Testis (tissue), 2 donors: ENCODE measurements at regions not wholly inside any gene's neighbourhood (a gene's known extent, or its start where the extent isn't known, plus 50 kb on each side); places are given as distances from the start of the nearest gene placed in this dataset.

Experiments used
- DNase-seq: peaks from one replicate; pipeline ENCODE4 v3.0.0-alpha.2; 2019
- H3K27ac ChIP-seq, 2 donors: fragments of 200-600 bp; sonication (generic); one replicate each; pipeline ENCODE4 v1.5.1; 2019
- H3K27me3 ChIP-seq: fragments of 200-600 bp; sonication (generic); one replicate; pipeline ENCODE4 v1.5.1; 2019
- H3K36me3 ChIP-seq: fragments of 200-600 bp; sonication (generic); one replicate; pipeline ENCODE4 v1.5.1; 2017; ENCODE audit warnings: low read depth; ENCODE audit errors: missing control alignments
- H3K4me1 ChIP-seq: fragments of 200-600 bp; sonication (generic); one replicate; pipeline ENCODE4 v1.5.1; 2019
- H3K4me3 ChIP-seq, 2 donors: fragments of 200-600 bp; sonication (generic); one replicate each; pipeline ENCODE4 v1.5.1; 2017 to 2019
- H3K9me3 ChIP-seq: fragments of 200-600 bp; sonication (generic); one replicate; pipeline ENCODE4 v1.5.1; 2017
- CTCF ChIP-seq, 3 experiments: fragments of 450-650 bp in 2 of 3; fragments of 200-600 bp in 1 of 3; sonication (generic) in 1 of 3; IDR thresholded peaks; one replicate each; pipeline ENCODE4 v1.5.1; 2016 to 2019; ENCODE audit warnings: antibody characterized with exemption in 3 of 3, mild to moderate bottlenecking in 2 of 3, moderate library complexity in 1 of 3
- POLR2A ChIP-seq: fragments of 450-650 bp; IDR thresholded peaks from one replicate; pipeline ENCODE4 v1.6.1; 2017; ENCODE audit warnings: antibody characterized with exemption, mild to moderate bottlenecking, moderate library complexity
- WGBS, 2 donors: methylation state at CpG; one replicate each; pipeline ENCODE4 v1.1.5; 2018; 5-methylcytosine and 5-hydroxymethylcytosine counted together
- intact Hi-C: fragments of 100-400 bp; cut with DNase I; formaldehyde crosslinking; loops from one replicate; pipeline ENCODE4 v1.15.1; 2023; ENCODE audit warnings: low total_unique reads

GRCh38 chr5:57600321-57600720 lies 117.7 kb upstream of the ACTBL2 start:
- Histone ChIP-seq H3K9me3 (no peaks in the 10 kb centered on the region), H3K4me1 (no peaks in the 10 kb centered on the region), H3K27me3 (no peaks in the 10 kb centered on the region), H3K4me3 (no peak overlapping the region), H3K36me3 (no peaks in the 10 kb centered on the region), H3K27ac (no peak overlapping the region)
- intact Hi-C loops: no loop called here
- WGBS, 2 donors: 31 to 64% methylated on average over 1 of the region's 1 CpG
- TF ChIP-seq CTCF (IDR thresholded peaks at IDR 0.05): no peak
- TF ChIP-seq POLR2A: no peak
- no peak for DNase-seq

- WGBS, 2 donors: 61 to 64% methylated on average over 3 of the region's 3 CpGs
- Histone ChIP-seq H3K9me3 (no peaks in the 10 kb centered on the region), H3K4me3 (no peak overlapping the region), H3K27me3 (no peaks in the 10 kb centered on the region), H3K36me3 (no peaks in the 10 kb centered on the region), H3K27ac (no peak overlapping the region), H3K4me1 (no peaks in the 10 kb centered on the region)
- no peak for DNase-seq
- no peak for TF ChIP-seq CTCF (IDR thresholded peaks at IDR 0.05)
- TF ChIP-seq POLR2A: no peak
- intact Hi-C loops: no loop called here
Observed at GRCh38 chr5:57598756-57599155, 116.1 kb upstream of the ACTBL2 start.

GRCh38 chr5:57598097-57598496 lies 115.5 kb upstream of the ACTBL2 start:
- intact Hi-C loops: no loop called here
- no peak for DNase-seq
- H3K27me3 ChIP-seq: no peaks in the 10 kb centered on the region
- H3K9me3 ChIP-seq: no peaks in the 10 kb centered on the region
- H3K4me1 ChIP-seq: no peaks in the 10 kb centered on the region
- no peaks in the 10 kb centered on the region for H3K36me3 ChIP-seq
- H3K4me3 ChIP-seq: no peak overlapping the region
- 76 to 91% methylated on average over 10 of the region's 10 CpGs for WGBS, 2 donors
- no peak overlapping the region for H3K27ac ChIP-seq
- TF ChIP-seq CTCF (IDR thresholded peaks at IDR 0.05) (no peak), POLR2A (no peak)

GRCh38 chr5:57595523-57595991 lies 112.9 kb upstream of the ACTBL2 start:
- intact Hi-C loops: no loop called here
- WGBS, 2 donors: 65 to 78% methylated on average over 1 of the region's 1 CpG
- no peak for DNase-seq
- H3K36me3 ChIP-seq: no peaks in the 10 kb centered on the region
- H3K4me1 ChIP-seq: no peaks in the 10 kb centered on the region
- no peaks in the 10 kb centered on the region for H3K9me3 ChIP-seq
- H3K27me3 ChIP-seq: no peaks in the 10 kb centered on the region
- no peak overlapping the region for H3K27ac ChIP-seq
- H3K4me3 ChIP-seq: no peak overlapping the region
- TF ChIP-seq POLR2A (no peak), CTCF (IDR thresholded peaks at IDR 0.05) (no peak)

GRCh38 chr5:57594436-57594835 lies 111.8 kb upstream of the ACTBL2 start:
- intact Hi-C loops: no loop called here
- 46 to 69% methylated on average over 6 of the region's 6 CpGs for WGBS, 2 donors
- no peak overlapping the region for H3K4me3 ChIP-seq
- no peaks in the 10 kb centered on the region for H3K27me3 ChIP-seq
- no peak for DNase-seq
- no peaks in the 10 kb centered on the region for H3K4me1 ChIP-seq
- no peaks in the 10 kb centered on the region for H3K36me3 ChIP-seq
- TF ChIP-seq POLR2A (no peak), CTCF (IDR thresholded peaks at IDR 0.05) (no peak)
- H3K27ac ChIP-seq: no peak overlapping the region
- H3K9me3 ChIP-seq: no peaks in the 10 kb centered on the region
